H9 (cell line): ENCODE measurements at regions not wholly inside any gene's neighbourhood (a gene's known extent, or its start where the extent isn't known, plus 50 kb on each side); places are given as distances from the start of the nearest gene placed in this dataset.

ENCODE experiments used
- DNase-seq: peaks from one replicate; pipeline ENCODE4 v3.0.0-alpha.2; 2017
- H2AFZ ChIP-seq: one replicate; pipeline ENCODE4 v1.6.1; 2013; ENCODE audit warnings: mild to moderate bottlenecking, low read length, control low read depth, moderate library complexity
- H2AK5ac ChIP-seq: 2 replicates; pipeline ENCODE4 v1.6.1; 2013; ENCODE audit warnings: low read length, control low read depth, mixed read lengths; ENCODE audit not compliant: insufficient read length
- H2BK120ac ChIP-seq: one replicate; pipeline ENCODE4 v1.6.1; 2013; ENCODE audit warnings: low read depth, mild to moderate bottlenecking, low read length, control low read depth, inconsistent platforms; ENCODE audit not compliant: poor library complexity, severe bottlenecking
- H2BK12ac ChIP-seq: 2 replicates; pipeline ENCODE4 v1.6.1; 2013; ENCODE audit warnings: low read length, control low read depth, mixed read lengths, low read depth; ENCODE audit not compliant: insufficient read length
- H2BK15ac ChIP-seq: 2 replicates; pipeline ENCODE4 v1.6.1; 2013; ENCODE audit warnings: low read depth, low read length, control low read depth
- H2BK20ac ChIP-seq: one replicate; pipeline ENCODE4 v1.6.1; 2013; ENCODE audit warnings: low read depth, mild to moderate bottlenecking, low read length, control low read depth, inconsistent platforms; ENCODE audit not compliant: poor library complexity, severe bottlenecking
- H2BK5ac ChIP-seq: 2 replicates; pipeline ENCODE4 v1.6.1; 2013; ENCODE audit warnings: low read length, control low read depth, mixed read lengths; ENCODE audit not compliant: insufficient read length
- H3K14ac ChIP-seq: 2 replicates; pipeline ENCODE4 v1.6.1; 2013; ENCODE audit warnings: low read length, control low read depth; ENCODE audit not compliant: insufficient read depth
- H3K18ac ChIP-seq: 2 replicates; pipeline ENCODE4 v1.6.1; 2013; ENCODE audit warnings: low read depth, mild to moderate bottlenecking, mixed read lengths, low read length, control low read depth; ENCODE audit not compliant: insufficient read length
- H3K23ac ChIP-seq: 2 replicates; pipeline ENCODE4 v1.6.1; 2013; ENCODE audit warnings: low read length, control low read depth, mixed read lengths, low read depth; ENCODE audit not compliant: insufficient read length
- H3K23me2 ChIP-seq: 2 replicates; pipeline ENCODE4 v1.6.1; 2013; ENCODE audit warnings: low read depth, mild to moderate bottlenecking, mixed read lengths, low read length, control low read depth; ENCODE audit not compliant: insufficient read length, poor library complexity, severe bottlenecking
- H3K27ac ChIP-seq: 2 replicates; pipeline ENCODE4 v1.5.1; 2013; ENCODE audit warnings: low read length, control low read depth, mixed read lengths, low read depth; ENCODE audit not compliant: insufficient read length
- H3K27me3 ChIP-seq: 2 replicates; pipeline ENCODE4 v1.6.1; 2013; ENCODE audit warnings: low read length, control low read depth, inconsistent platforms; ENCODE audit not compliant: insufficient read depth
- H3K4ac ChIP-seq: 2 replicates; pipeline ENCODE4 v1.6.1; 2013; ENCODE audit warnings: low read depth, mild to moderate bottlenecking, control low read depth, inconsistent platforms, low read length, moderate library complexity
- H3K4me1 ChIP-seq: 2 replicates; pipeline ENCODE4 v1.6.1; 2013; ENCODE audit warnings: low read length, control low read depth, inconsistent platforms; ENCODE audit not compliant: insufficient read depth
- H3K4me2 ChIP-seq: 2 replicates; pipeline ENCODE4 v1.6.1; 2013; ENCODE audit warnings: low read length, control low read depth, mixed read lengths; ENCODE audit not compliant: insufficient read length, insufficient read depth
- H3K56ac ChIP-seq: 2 replicates; pipeline ENCODE4 v1.6.1; 2013; ENCODE audit warnings: low read depth, mild to moderate bottlenecking, mixed read lengths, low read length, control low read depth; ENCODE audit not compliant: insufficient read length
- H3K79me1 ChIP-seq: 2 replicates; pipeline ENCODE4 v1.6.1; 2013; ENCODE audit warnings: low read depth, mild to moderate bottlenecking, moderate library complexity, low read length, control low read depth, inconsistent platforms; ENCODE audit not compliant: insufficient read depth, poor library complexity, severe bottlenecking
- H3K79me2 ChIP-seq: 2 replicates; pipeline ENCODE4 v1.6.1; 2013; ENCODE audit warnings: low read length, control low read depth, inconsistent platforms; ENCODE audit not compliant: insufficient read depth
- H3K9ac ChIP-seq: 2 replicates; pipeline ENCODE4 v1.6.1; 2013; ENCODE audit warnings: low read length, control low read depth, mixed read lengths; ENCODE audit not compliant: insufficient read length; ENCODE audit errors: extremely low read depth
- H3K9me3 ChIP-seq: one replicate; pipeline ENCODE4 v1.6.1; 2013; ENCODE audit warnings: low read depth, low read length, inconsistent platforms; ENCODE audit not compliant: control insufficient read depth
- H3T11ph ChIP-seq: one replicate; pipeline ENCODE4 v1.6.1; 2013; ENCODE audit warnings: mild to moderate bottlenecking, low read length, control low read depth, inconsistent platforms
- H4K20me1 ChIP-seq: one replicate; pipeline ENCODE4 v1.6.1; 2013; ENCODE audit not compliant: control insufficient read depth, insufficient read length, insufficient read depth
- H4K5ac ChIP-seq: 2 replicates; pipeline ENCODE4 v1.6.1; 2013; ENCODE audit warnings: low read depth, mild to moderate bottlenecking, mixed read lengths, low read length, control low read depth; ENCODE audit not compliant: insufficient read length
- H4K8ac ChIP-seq: replicated peaks from 2 replicates; pipeline ENCODE4 v1.6.1; 2013; ENCODE audit warnings: low read length, control low read depth, mixed read lengths, low read depth; ENCODE audit not compliant: insufficient read length
- H4K91ac ChIP-seq: 2 replicates; pipeline ENCODE4 v1.6.1; 2013; ENCODE audit warnings: low read depth, mild to moderate bottlenecking, moderate library complexity, mixed read lengths, low read length, control low read depth; ENCODE audit not compliant: insufficient read length
- H3K27ac Mint-ChIP-seq, 3 experiments: 2 replicates in 2 of 3; 3 replicates in 1 of 3; pipeline ENCODE4 v1.8.0; 2020 to 2021; ENCODE audit warnings: mixed read lengths in 3 of 3, mild to moderate bottlenecking in 1 of 3, moderate library complexity in 1 of 3
- H3K27me3 Mint-ChIP-seq: 2 replicates; pipeline ENCODE4 v1.8.0; 2021; ENCODE audit warnings: low read depth, mild to moderate bottlenecking, moderate library complexity, mixed read lengths
- H3K36me3 Mint-ChIP-seq, 3 experiments: 2 replicates in 2 of 3; 3 replicates in 1 of 3; pipeline ENCODE4 v1.8.0; 2020 to 2021; ENCODE audit warnings: low read depth in 3 of 3, mixed read lengths in 3 of 3; ENCODE audit not compliant: insufficient read depth in 1 of 3
- H3K4me1 Mint-ChIP-seq, 2 experiments: 2 replicates each; pipeline ENCODE4 v1.8.0; 2020; ENCODE audit warnings: mixed read lengths in 2 of 2
- H3K4me3 Mint-ChIP-seq, 2 experiments: 2 replicates in 1 of 2; 3 replicates in 1 of 2; pipeline ENCODE4 v1.8.0; 2020 to 2021; ENCODE audit warnings: mild to moderate bottlenecking in 2 of 2, mixed read lengths in 2 of 2, moderate library complexity in 1 of 2
- H3K9me3 Mint-ChIP-seq, 2 experiments: 2 replicates in 1 of 2; 3 replicates in 1 of 2; pipeline ENCODE4 v1.8.0; 2020; ENCODE audit warnings: mild to moderate bottlenecking in 2 of 2, mixed read lengths in 2 of 2, moderate library complexity in 1 of 2
- WGBS: extraction: QIAGEN DNeasy Blood & Tissue Kit; methylation state at CpG from one replicate; pipeline ENCODE4 v1.1.7; 2013; ENCODE audit warnings: missing lambda C conversion rate, low lambda C conversion rate, mixed read lengths; ENCODE audit not compliant: insufficient read length; ENCODE audit errors: extremely low coverage; 5-methylcytosine and 5-hydroxymethylcytosine counted together
- TF ChIP-seq, protein P1 (sequence below): fragments of 200-600 bp; sonication (generic); conservative IDR thresholded peaks from 3 replicates; pipeline ENCODE4 v1.8.0; 2021; ENCODE audit warnings: antibody characterized with exemption, mild to moderate bottlenecking

DNA sequence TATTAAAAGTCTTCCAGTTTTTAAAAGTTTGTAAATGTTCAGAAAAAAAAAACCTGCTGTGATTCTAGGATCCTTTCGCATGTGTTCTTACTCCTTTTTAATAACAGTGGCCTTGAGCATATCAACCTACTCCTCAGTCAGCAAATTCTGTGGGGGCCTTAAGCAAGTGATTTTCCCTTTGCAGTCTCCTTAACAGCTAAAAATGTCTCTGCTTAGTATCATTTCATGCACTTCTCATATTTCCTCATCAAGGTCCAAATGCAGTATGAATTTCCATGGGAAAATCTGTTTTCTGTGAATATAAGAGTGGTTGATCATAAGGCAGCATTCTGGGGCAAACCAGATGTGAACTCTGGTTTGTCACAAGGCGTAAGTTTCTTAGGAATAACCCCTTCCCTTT lies 2175.1 kb upstream of the PIK3C3 start:
- Mint-ChIP-seq H3K27me3 (no peaks in the 10 kb centered on the region), H3K36me3 (peaks cover 3 to 6% (median 4%) of the 10 kb centered on the region in 3 experiments; a peak in 3 of 7 replicates), H3K4me3 (no peak overlapping the region), H3K9me3 (peaks cover 0 to 3% of the 10 kb centered on the region in 2 experiments; a peak in 1 of 5 replicates), H3K4me1 (peaks cover 26 to 31% of the 10 kb centered on the region in 2 experiments), H3K27ac (no peak overlapping the region)
- no peak overlapping the region for H2AK5ac ChIP-seq
- no peaks in the 10 kb centered on the region for H3K79me1 ChIP-seq
- H2BK15ac ChIP-seq: no peak overlapping the region
- no peak overlapping the region for H3K27ac ChIP-seq
- no peak overlapping the region for H3T11ph ChIP-seq
- H4K91ac ChIP-seq: no peak overlapping the region
- H3K4me2 ChIP-seq: no peak overlapping the region
- H4K20me1 ChIP-seq: no peaks in the 10 kb centered on the region
- H3K79me2 ChIP-seq: peaks cover 3% of the 10 kb centered on the region; the same call in 1 of the 2 replicates
- H3K9me3 ChIP-seq: no peaks in the 10 kb centered on the region
- no peaks in the 10 kb centered on the region for H3K27me3 ChIP-seq
- no peak overlapping the region for H3K9ac ChIP-seq
- no peak overlapping the region for H4K5ac ChIP-seq
- no CpG with 5 or more reads among the region's 2 CpGs for WGBS
- no peaks in the 10 kb centered on the region for H3K23me2 ChIP-seq
- no peak overlapping the region for H2AFZ ChIP-seq
- TF ChIP-seq, protein P1, sequence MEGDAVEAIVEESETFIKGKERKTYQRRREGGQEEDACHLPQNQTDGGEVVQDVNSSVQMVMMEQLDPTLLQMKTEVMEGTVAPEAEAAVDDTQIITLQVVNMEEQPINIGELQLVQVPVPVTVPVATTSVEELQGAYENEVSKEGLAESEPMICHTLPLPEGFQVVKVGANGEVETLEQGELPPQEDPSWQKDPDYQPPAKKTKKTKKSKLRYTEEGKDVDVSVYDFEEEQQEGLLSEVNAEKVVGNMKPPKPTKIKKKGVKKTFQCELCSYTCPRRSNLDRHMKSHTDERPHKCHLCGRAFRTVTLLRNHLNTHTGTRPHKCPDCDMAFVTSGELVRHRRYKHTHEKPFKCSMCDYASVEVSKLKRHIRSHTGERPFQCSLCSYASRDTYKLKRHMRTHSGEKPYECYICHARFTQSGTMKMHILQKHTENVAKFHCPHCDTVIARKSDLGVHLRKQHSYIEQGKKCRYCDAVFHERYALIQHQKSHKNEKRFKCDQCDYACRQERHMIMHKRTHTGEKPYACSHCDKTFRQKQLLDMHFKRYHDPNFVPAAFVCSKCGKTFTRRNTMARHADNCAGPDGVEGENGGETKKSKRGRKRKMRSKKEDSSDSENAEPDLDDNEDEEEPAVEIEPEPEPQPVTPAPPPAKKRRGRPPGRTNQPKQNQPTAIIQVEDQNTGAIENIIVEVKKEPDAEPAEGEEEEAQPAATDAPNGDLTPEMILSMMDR: no peak
- H2BK120ac ChIP-seq: no peak overlapping the region
- no peak overlapping the region for H3K4ac ChIP-seq
- H2BK5ac ChIP-seq: no peak overlapping the region
- H2BK20ac ChIP-seq: no peak overlapping the region
- H3K14ac ChIP-seq: no peak overlapping the region
- H3K23ac ChIP-seq: no peak overlapping the region
- no peak overlapping the region for H3K18ac ChIP-seq
- no peak overlapping the region for H2BK12ac ChIP-seq
- DNase-seq: no peak
- H3K4me1 ChIP-seq: peaks cover 10% of the 10 kb centered on the region; the same call in 1 of the 2 replicates
- no peak overlapping the region for H3K56ac ChIP-seq
- no peak overlapping the region for H4K8ac ChIP-seq
